ENCODE measurements at regions not wholly inside any gene's neighbourhood (a gene's known extent, or its start where the extent isn't known, plus 50 kb on each side); places are given as distances from the start of the nearest gene placed in this dataset.

DNA sequence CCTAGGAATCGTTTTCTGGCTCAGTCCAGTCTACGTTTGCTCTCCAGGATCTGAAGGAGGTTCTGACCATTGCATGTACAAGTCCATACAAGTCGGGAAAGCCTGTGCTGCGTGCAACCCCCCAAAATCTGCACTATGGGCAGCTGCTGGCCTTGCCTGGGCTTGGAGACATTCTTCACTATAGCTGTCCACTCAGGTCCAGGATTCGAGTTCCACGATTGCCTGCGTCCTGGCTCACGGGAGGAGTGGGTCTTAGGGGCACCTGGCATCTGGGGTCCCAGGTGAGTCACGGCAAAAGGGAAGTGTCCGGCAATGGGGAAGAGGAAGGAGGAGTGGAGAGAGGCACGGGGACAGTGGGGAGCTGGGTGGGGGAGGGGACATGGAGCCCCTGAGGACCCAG, 563.0 kb downstream of the BRD1 start:
- no peak for DNase-seq

DNA sequence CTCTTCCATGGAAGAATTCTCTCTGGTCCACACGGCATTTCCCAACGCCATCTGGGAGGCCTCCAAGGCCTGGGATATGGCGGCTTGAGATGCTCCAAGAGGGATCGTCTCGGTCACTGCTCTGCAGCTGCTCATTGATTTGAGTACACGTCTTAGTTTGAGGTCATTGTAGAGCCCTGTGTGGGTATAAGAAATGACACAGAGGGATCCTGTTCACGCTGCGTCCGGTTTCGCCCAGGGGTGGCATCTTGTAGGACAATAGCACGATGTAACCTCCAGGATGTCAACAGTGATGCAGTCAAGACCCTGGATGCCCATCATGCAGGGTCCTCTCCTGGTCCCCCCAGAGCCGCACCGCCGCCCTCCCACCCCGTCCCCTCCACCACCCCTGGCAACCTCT, 564.6 kb downstream of the BRD1 start:
- DNase-seq = no peak

DNA sequence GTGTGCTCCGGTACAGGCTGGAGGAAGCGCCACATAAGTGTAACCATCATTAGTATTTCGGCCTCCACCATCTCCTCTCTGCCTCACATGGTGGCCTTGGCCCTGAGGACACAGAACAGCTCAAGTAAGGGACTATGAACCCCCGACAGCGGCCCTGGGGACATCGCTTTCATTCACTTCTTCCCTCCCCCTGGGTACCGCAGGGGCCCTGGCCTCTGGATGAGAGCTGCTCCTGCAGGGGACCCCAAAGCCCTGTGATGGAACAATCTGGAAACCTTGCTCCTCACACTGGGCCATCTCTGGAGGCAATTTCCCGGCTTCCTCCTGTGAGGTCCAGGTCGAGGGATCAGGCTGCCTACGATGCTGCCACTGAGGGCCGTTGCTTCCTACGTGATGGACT, 565.5 kb downstream of the BRD1 start:
- DNase-seq = no peak

DNA sequence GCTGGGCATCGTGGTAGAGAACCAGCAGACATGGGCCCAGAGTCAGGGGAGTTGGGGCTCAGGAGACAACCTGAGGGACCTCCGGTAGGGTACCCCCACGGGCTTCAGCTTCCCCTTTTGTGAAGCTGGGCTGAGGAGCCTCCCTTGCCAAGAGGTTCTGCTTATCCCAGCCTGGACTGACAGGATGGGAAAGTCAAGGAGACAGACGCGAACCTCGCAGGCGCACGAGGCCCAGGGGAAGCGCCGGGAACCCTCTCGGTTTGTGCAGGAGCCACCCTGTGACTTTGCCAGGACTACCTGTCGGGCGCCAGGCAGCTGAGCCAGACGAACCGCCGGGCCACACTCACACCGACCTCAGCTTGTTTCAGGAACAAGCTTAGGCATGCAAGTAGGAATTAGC, 566.1 kb downstream of the BRD1 start:
- DNase-seq = no peak

DNA sequence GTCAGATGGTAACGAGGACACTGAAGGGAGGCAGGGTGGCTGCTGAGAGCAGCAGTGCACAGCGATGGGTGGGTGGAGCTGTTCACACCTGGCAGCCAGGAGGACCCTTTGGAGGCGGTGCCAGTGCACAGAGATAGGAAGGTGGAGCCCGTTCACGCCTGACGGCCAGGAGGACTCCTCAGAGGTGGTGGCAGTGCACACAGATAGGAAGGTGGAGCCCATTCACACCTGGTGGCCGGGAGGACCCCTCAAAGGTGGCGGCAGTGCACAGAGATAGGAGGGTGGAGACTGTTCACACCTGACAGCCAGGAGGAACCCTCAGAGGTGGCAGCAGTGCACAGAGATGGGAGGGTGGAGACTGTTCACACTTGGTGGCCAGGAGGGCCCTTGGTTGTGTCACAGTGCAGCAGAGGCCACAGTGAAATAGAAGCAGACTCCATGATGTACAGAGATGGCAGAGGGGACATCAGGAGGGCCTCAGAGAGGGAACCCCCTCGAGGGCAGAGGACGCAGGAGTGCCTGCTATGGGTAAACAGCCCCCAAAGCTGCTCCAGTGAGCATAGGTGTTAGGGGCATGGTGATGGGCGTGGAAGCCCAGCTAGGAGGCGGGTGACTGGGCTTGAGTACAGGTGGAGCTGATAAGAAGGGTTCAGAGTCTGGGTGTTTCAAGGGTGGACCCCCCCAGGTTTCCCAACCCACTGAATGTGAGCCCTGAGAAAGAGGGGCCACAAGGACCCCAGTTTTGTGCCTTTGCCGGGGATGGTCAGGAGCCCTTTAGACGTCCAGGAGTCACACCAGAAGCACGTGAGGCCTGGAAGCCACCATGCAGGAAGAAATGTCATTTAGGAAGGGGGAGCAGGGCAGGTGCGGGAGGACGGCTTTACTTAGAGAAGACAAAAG, 566.7 kb downstream of the BRD1 start:
- DNase-seq = no peak

DNA sequence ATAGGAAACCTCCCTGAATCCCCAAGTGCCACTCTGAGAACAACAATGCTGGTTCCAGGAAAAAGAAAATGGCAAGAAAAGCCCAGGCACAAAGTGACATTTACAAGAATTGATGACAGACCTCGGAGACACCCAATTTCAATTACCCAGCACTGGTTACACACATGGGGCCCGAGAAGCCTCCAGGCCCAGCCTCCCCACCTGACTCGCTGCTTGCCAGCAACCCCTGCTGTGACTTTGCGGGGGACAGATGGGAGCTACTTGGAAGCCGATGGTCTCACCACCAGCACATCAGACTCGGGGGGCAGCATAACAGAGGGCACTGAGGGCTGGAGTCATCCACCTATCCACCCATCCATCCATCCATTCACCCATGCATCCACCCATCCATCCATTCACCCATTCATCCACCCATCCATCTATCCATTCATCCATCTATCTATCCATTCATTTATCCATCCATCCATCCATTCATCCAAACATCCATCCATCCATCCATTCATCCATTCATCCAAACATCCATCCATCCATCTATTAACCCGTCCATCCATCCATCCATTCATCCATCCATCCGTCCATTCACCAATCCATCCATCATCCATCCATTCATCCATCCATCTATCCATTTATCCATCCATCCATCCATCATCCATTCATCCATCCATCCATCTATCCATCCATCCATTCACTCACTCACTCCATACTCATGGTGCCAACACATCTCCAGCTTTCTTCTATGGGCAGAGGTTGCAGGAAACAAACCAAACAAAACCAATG, 567.6 kb downstream of the BRD1 start:
- no peak for DNase-seq

DNA sequence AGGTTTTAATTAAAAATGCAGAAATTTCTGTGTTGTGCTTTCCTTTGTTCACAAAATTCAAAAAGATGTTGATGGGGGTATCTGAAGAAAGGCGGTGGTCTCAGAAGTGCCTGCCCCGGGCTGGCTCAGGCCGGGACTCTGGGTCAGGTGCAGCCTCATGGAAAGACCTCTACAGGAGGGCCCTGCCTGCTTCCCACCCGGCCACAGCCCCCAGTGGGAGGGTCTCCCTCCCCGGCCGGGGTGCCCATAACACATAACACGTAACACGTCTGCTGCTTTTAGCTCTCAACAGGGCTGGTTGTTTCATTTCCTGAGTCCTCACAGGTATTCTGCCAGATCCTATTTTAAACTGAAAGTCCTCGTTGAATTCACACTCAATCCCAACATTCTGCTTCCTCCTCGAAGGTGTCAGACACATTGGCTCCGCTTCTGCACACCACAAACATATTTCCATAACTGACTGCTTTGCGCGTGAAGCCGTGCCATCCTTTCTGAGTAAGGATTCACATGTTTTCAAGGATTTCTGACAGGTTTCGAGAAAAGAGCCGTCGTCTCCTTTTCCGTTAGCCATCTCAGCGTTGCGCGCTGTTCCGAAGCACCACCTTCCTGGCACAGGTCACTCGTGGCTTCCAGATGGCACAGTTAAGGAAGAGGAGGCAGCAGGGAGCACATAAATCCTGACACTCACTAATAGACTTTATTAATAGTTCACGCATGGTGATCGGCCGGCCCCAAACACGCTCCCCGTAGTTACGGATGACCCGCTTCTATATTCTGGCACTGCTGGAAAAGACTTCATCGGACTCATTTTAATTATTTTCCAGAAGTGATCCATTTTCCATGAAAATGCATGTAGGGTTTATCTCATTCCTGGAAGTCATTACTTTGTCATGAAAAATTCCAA, 569.3 kb downstream of the BRD1 start:
- no peak for DNase-seq

DNA sequence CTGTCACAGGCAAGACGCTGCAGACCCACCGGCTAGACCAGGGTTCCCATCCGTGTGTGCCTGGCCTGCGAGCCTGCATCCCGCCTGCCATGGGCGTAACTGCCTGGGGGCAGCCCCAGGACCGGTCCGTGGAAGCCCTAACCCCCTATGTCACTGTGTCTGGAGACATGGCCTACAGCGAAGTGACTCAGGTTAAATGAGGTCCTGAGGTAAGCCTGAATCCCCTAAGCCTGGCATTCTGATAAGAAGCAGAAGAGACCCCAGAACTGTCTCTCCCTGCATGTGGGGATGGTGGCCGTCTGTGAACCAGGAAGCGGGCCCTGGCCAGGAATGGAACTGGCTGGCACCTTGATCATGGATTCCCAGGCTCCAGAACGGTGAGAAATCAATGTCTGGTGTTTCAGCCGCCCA, 570.1 kb downstream of the BRD1 start:
- peak; percentile 5 for DNase-seq

DNA sequence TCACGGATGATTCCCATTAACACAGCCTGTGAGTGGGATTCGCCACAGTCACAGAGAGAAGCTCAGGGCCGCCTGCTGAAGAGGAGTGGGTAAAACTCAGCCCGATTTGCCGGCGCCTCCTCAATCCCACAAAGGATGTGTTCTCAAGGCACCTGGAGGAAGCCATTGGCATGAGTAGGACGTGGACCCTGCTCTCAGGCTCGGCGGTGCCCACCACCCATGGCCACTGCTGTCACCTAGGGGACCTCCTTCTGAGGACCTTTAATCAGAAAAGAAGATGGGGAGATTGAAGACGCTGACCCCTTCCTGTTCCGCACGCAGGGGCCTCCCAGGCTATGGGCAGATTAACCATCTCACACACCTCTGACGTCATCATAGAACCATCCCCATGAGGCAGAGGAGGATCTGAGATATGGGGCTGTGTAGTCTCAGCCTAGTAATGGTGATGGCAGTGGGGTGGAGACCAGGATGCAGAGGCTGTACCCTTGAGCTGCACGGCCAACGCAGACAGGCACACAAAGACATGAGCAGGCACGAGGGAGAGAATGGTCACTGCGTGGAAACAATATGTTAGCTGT, 571.8 kb downstream of the BRD1 start:
- no peak for DNase-seq

DNA sequence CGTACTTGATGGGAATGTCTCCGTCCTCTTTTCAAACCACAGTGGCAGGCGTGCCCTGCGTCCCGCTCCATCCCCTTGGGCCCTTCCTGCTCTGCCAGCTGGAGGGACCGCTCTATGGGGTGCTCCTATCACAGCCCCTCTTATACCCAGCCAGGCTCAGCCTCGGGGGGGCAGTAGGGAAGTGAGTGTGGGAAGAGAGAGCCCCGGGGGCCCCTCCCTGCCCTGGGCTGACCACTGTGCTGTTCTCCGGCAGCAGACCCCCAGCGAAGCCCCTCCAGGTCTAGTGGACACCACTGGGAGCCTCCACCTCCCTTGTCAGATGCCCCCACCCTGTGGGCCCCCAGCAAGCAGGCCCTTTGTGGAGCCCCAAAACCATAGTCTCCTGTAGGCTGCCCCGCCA, 572.5 kb downstream of the BRD1 start:
- DNase-seq = no peak

DNA sequence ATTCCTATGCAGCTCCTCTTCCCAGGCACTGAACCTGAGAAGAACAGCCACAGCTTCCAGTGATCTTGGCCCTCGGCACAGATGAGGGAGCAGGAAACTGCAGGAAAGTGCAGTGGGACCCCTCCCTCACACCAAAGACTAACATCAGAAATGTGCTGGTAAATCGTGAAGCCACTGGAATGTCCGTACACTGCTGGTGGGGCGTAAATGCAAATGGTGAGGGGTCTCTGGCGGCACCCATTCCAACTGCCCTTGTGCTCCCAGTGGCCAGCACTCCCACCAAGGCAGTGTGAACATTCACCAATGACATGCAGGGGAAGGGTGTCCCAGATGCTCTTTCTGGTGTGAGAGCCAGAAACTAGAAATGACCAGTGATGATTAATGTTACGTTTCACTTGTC, 574.0 kb downstream of the BRD1 start:
- DNase-seq = no peak

DNA sequence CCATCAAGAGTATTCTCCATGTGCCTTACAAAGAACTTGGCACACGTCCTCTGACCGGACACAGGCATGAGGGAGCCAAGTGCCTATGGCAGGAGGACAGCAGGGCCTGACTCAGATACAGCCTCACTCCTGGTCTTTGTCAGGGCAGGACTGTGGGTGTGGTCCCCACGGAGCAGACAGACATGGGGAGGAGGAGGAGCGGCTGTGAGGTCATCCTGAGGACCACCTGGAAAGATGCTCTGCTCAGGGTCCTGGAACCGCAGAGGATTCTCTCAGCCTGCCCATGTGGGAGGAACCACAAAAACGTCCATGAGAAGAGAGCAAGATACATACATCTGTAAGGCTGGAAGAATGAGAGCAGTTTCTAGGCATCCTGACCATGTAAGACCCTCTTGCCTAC, 576.3 kb downstream of the BRD1 start:
- DNase-seq = no peak

DNA sequence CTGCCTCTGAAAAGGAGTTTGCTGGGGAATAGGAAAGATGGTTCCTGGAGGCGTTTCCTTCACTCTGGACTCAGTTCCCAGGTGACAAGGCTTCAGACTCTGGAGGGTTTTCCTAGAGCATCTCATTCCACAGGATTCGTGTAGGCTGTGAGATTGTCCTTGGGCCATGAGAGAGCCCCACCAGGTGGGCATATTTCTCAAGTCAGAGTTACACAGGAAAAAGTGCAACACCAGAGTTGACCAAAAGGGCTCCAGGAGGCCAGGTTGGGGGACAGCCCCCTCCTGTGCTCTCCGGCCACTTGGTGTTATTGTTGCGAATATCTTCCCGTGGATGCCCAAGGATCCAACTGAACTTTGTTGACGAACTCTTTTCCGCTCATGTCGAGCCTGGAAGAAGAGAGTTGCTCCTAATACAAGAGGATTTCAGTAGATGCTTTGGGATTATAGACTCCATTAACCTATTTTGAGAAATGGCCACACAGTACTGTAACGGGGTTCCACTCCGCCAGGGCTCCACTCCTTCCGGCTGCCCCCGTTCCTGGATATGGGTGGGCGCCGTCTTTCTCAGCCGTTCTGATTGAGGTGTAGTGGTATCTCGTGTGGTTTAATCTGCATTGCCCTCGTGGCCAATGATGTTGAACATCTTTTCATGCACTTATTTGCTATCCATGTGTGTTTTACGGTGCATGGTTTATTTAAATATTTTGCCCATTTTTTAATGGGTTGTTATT, 580.3 kb downstream of the BRD1 start:
- DNase-seq = no peak

DNA sequence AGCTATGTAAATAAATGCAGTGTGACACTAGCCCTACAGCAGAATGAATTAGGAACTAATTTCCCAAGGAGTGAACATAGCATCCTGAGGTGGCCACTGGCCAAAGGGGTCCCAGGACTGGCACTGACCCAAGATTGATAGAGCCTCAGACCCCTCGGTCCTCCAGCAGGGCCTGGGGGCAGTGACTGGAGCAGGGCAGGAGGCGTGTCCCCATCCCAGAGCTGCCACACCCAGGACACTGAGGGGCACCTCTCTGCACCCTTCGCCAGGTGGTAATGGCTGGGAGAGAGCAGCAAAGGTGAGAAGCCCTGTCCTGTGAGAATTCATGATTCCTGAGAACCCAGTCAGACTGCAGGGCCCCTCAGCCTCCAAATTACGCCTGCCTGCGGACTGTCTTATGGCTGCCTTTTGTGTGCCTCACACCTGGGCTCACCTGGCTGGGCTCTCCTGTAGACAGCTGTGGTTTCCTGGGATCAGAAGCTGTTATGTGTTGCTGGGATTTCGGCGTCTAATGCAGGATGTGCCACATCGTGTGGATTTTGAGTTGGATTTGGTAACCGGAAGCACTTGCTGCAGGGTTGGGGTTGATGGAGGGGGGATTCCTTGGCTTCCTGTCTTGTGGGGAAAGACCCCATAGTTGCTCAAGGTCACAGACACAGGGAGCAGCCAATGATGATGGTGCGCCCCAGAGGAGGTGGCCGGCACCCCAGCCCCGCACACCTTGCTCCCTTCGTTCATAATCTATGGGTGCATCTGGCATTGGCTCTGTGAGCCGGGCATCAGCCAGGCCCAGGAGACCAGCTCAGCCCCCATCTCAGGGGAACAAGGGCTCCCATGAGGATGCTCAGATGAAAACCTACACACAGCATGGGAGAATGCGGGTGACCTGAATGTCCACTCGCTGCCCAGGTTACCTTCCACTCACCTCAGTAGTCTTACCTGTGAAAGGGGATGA, 582.9 kb downstream of the BRD1 start:
- DNase-seq = no peak

DNA sequence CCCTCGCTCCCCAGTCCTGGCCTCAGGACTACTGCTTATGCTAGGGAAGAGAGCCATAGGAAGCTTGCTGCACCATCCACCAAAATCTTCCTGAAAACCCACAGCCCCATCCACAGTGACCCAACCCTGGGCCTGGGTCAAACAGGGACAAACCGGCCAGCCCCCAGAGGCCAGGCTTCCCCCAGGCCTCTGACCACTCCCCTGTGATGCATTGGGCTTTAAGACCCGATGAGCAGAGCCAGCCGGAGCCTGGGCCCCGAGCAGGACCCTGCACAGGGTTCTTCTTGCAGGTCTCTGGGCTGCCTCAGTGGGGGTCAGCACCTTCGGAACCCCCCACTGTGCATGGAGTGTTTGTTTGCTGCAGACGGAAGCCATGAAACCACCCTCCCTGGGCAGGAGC, 583.7 kb downstream of the BRD1 start:
- no peak for DNase-seq

DNA sequence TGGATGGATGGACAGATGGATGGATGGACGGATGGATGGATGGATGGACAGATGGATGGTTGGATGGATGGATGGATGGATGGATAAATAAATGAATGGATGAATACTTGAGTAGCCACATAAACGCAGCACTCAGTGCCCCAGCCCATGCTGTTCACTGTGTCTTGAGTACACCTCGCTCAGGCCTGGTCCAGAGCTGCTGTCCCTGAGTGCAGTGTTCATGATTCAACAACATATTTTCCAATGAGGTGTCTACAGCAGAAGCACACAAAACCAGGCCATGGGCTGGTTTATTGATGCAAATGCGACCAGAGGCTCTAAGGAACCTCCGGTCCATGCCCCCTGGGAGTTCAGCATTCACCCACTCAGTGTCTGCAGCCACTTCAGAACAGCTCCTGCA, 584.3 kb downstream of the BRD1 start:
- DNase-seq = no peak

DNA sequence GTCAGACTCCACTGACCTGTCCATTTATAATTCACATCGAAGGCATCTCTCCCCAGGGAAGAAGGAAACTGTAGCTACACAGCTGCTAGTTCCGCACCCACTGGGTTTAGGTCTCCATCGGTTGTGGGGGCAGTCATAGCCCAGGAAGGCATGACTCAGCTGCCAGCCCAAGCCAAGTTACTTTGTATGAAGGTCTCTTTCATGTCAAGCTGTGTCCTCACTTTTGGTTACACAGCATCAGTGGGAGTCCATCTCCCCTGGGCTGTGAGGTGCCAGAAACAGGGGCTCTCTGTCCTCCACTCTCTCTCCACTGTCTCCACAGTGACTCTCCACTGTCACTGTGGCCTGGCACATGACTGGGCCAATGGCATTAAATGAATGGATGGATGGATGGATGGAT, 585.2 kb downstream of the BRD1 start:
- no peak for DNase-seq

DNA sequence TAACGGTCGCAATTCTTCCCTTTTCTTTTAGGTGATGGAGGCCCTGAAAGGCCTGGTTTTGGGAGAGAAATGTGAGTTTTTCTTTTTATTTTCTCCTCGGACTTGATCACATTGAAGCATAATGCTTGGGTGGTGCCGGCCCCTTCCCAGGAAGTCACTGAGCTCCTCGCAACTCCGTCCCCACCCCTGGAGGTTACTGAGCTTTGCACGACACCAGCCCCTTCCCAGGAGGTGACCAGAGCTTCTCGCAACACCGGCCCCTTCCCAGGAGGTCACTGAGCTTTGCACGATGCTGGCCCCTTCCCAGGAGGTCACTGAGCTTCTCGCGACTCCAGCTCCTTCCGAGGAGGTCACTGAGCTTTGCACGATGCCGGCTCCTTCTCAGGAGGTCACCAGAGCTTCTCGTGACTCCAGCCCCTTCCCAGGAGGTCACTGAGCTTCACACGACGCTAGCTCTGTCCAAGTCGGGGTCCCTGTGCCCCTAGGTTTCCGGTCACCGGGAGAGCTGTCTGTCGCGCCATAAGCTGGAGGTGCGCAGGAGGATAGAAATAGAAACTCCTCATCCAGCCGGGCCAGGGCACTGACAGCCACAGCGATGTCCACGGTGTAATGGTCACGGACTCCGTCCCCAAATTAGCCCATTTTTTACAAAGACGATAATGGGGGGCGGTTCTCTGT, 586.4 kb downstream of the BRD1 start:
- DNase-seq = no peak

DNA sequence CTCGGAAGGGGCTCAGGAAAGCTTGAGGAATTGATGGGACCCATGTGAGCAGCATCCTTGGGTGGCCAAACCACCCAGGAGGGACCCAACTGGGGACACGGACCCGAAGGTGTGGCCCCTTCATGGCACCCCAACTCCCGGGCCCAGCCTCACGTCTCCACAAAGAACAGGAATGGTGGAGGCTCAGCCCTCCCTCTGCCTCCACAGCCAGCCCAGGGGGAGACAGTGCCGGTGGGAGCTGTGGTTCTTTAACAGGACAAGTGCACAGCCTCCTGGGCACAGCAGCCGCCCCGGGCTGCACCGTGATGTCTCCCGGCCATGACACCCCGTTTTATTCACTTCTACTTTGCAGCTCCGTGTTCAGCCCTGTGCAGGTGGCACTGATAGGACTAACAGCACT, 587.2 kb downstream of the BRD1 start:
- no peak for DNase-seq

DNA sequence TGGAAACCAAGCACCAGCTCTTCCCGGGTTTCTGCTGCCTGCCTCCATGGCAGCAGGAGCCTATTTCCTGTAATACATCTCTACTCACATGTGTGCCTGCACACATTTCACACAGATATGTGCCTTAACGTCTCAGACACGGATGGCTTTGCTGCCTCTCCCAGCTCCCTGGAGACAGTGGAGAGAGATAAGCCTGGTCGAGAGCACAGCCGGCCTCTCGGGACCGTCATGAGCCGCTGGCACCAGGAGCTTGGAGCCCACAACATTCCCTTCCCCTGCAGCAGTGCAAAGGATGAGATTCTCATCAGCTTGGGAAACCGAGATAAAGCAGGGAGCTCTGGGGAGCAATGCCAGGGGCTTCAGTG, 587.7 kb downstream of the BRD1 start:
- DNase-seq = no peak
